Erythroblast (primary cell): ENCODE measurements at regions not wholly inside any gene's neighbourhood (a gene's known extent, or its start where the extent isn't known, plus 50 kb on each side); places are given as distances from the start of the nearest gene placed in this dataset.

Experiments
- GATA1 ChIP-seq: IDR thresholded peaks from 2 replicates; pipeline ENCODE4 v1.6.1; 2011; ENCODE audit warnings: low read depth, mild to moderate bottlenecking, control low read depth, low read length, moderate library complexity
- POLR2A ChIP-seq: IDR thresholded peaks from 2 replicates; pipeline ENCODE4 v1.6.1; 2011; ENCODE audit warnings: mild to moderate bottlenecking, low read length

DNA sequence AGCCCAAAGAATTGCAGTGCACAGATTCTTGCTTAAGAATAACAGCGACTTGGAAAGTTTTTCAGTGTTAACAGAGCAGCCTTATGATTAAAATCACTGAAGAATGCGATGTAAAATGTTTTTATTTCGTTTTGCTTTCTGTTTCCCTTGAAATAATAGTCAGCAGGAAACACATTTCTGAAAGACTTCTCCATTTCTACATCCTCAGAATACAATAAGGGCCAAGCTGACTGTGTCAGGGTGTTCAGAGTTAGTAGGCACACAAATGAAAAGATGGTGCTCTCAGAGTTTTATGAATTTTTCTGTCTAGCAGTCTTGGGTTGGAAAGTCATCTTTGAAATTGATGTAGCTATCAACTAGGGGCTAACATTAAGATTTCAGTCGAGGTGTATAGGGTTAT, 582.9 kb upstream of the RBFOX1 start:
- TF ChIP-seq POLR2A (no peak), GATA1 (no peak)
